Spinal cord (tissue), 9 donors: ENCODE measurements at regions not wholly inside any gene's neighbourhood (a gene's known extent, or its start where the extent isn't known, plus 50 kb on each side); places are given as distances from the start of the nearest gene placed in this dataset.
A peak's percentile ranks its signal among the peaks of the same experiment; 100 is the strongest.

Experiments
- DNase-seq, 6 donors: peaks; one replicate each; pipeline versions ENCODE4 v3.0.0 to v3.0.0-alpha.2; 2013 to 2015; ENCODE audit warnings: low spot score in 6 of 6, low read depth in 4 of 6
- H3K27ac ChIP-seq: one replicate; pipeline ENCODE4 v1.5.1; 2013; ENCODE audit warnings: low read depth, low read length, control low read depth
- H3K27me3 ChIP-seq: one replicate; pipeline ENCODE4 v1.6.1; 2013; ENCODE audit warnings: low read length; ENCODE audit not compliant: control insufficient read depth, insufficient read depth
- H3K36me3 ChIP-seq: one replicate; pipeline ENCODE4 v1.6.1; 2013; ENCODE audit warnings: low read length; ENCODE audit not compliant: control insufficient read depth, insufficient read depth
- H3K4me1 ChIP-seq: one replicate; pipeline ENCODE4 v1.6.1; 2013; ENCODE audit warnings: low read length; ENCODE audit not compliant: control insufficient read depth, insufficient read depth
- H3K4me3 ChIP-seq: one replicate; pipeline ENCODE4 v1.5.1; 2013; ENCODE audit warnings: low read depth, low read length, control low read depth
- H3K9me3 ChIP-seq: one replicate; pipeline ENCODE4 v1.6.1; 2013; ENCODE audit warnings: low read length; ENCODE audit not compliant: control insufficient read depth, insufficient read depth
- WGBS: methylation state at CpG from one replicate; pipeline ENCODE4 v1.1.5; 2013; ENCODE audit warnings: missing lambda C conversion rate; ENCODE audit not compliant: insufficient coverage; 5-methylcytosine and 5-hydroxymethylcytosine counted together
- donor health status: healthy.

DNA sequence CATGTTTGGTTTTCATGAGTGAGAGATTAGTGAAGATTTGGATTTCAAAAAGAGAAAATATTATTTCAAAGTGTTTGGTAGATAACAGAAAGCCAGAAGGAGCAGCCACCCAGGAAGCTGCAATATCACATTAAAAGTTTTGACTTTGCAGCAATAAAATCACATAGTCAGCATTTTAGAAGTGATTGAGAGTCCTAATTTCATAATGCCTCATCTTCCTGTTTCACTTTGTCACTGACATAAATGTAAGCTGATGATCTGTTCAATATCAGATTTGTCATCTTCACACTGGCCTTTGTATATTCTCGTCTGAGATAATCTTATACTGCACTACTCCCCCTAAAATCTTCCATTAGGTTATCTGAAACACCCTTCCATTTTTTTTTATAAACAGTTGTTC, 690.5 kb downstream of the ADCYAP1 start:
- no peak for DNase-seq
- Histone ChIP-seq H3K27ac (no peak overlapping the region), H3K9me3 (no peaks in the 10 kb centered on the region), H3K36me3 (no peaks in the 10 kb centered on the region), H3K4me1 (no peaks in the 10 kb centered on the region), H3K27me3 (no peaks in the 10 kb centered on the region), H3K4me3 (no peak overlapping the region)
- WGBS: no CpG with 5 or more reads among the region's 1 CpG

DNA sequence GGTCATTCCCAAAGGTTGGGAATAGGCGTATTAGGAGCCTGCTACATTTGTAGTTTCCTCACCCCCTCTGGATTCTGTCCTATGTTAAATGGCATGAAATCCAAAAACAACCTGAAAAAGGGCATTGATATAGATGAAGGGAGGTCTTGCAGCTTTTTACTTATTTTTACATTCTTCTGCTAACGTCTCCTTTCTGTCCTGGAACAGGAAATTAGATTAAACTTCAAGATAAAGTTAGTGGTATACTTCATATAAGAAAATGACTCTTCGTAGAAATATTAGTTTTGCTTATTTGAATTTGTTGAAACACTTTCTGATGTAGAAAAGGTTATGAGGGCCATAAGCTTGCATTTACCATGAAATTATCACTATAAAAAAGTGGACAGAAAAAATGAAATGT, 694.5 kb downstream of the ADCYAP1 start:
- no peak for DNase-seq
- no peaks in the 10 kb centered on the region for H3K36me3 ChIP-seq
- H3K9me3 ChIP-seq: no peaks in the 10 kb centered on the region
- H3K4me3 ChIP-seq: no peak overlapping the region
- no peaks in the 10 kb centered on the region for H3K27me3 ChIP-seq
- H3K27ac ChIP-seq: no peak overlapping the region
- WGBS: no CpG with 5 or more reads among the region's 3 CpGs
- H3K4me1 ChIP-seq: no peaks in the 10 kb centered on the region

DNA sequence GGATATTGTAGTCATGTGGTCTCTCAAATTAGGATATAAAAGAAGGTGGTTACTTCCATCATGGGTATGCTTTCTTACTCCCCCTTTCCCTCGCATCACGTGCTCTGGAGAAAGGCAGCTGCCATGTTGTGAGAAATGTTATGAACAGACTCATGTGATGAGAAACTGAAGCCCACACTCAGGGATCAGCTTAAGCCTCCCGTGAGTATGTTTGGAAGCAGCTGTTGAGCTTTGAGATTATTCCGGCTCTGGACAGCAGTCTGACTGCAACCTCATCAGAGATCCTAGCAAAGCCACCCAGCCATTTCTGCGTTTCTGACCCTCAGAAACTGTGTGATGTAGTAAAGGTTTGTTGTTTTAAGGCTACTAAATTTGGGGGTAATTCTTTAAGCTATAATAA, 700.1 kb downstream of the ADCYAP1 start:
- DNase-seq: no peak
- no CpG with 5 or more reads among the region's 5 CpGs for WGBS
- no peaks in the 10 kb centered on the region for H3K9me3 ChIP-seq
- H3K36me3 ChIP-seq: no peaks in the 10 kb centered on the region
- no peaks in the 10 kb centered on the region for H3K4me1 ChIP-seq
- no peaks in the 10 kb centered on the region for H3K27me3 ChIP-seq
- no peak overlapping the region for H3K27ac ChIP-seq
- H3K4me3 ChIP-seq: no peak overlapping the region

DNA sequence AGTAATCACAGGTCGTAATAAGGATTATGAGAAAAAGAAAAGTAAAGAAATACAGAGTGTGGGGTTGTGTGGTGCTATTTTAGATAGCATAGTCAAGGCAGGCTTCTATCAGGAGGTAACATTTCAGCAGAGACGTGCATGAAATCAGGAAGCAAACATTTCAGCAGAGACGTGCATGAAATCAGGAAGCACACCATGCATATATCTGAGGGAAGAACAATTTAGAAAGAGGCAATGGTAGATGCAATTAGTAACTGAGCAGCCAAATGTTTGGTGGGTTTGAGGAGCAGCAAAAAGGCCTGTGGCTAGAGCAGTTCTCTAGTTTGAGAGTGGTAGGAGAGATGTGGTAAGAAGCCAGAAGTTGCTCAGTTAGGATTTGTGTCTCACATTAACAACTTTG, 713.7 kb downstream of the ADCYAP1 start:
- DNase-seq: no peak
- Histone ChIP-seq H3K4me3 (no peak overlapping the region), H3K4me1 (no peaks in the 10 kb centered on the region), H3K27me3 (no peaks in the 10 kb centered on the region), H3K9me3 (no peaks in the 10 kb centered on the region), H3K36me3 (no peaks in the 10 kb centered on the region), H3K27ac (no peak overlapping the region)
- 79% methylated on average over 2 of the region's 3 CpGs for WGBS

DNA sequence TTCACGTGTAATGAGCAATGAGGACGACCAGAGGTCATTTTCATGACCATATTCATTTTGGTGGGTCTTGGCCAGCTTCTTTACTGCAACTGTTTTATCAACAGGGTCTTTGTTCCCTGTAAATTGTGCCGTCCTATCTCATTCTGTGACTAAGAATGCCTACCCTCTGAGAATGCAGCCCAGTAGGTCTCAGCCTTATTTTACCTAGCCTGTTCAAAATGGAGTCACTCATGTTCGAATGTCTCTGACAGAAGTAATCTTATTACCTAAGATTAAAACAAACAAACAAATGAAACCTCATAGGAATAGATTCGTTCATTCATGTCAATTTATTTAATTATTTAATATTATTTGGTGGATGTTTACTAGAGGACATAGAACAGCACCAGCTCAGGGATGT, 714.8 kb downstream of the ADCYAP1 start:
- H3K9me3 ChIP-seq: no peaks in the 10 kb centered on the region
- 43% methylated on average over 3 of the region's 5 CpGs for WGBS
- H3K27me3 ChIP-seq: no peaks in the 10 kb centered on the region
- DNase-seq: no peak
- H3K36me3 ChIP-seq: no peaks in the 10 kb centered on the region
- no peak overlapping the region for H3K4me3 ChIP-seq
- H3K27ac ChIP-seq: no peak overlapping the region
- H3K4me1 ChIP-seq: no peaks in the 10 kb centered on the region

DNA sequence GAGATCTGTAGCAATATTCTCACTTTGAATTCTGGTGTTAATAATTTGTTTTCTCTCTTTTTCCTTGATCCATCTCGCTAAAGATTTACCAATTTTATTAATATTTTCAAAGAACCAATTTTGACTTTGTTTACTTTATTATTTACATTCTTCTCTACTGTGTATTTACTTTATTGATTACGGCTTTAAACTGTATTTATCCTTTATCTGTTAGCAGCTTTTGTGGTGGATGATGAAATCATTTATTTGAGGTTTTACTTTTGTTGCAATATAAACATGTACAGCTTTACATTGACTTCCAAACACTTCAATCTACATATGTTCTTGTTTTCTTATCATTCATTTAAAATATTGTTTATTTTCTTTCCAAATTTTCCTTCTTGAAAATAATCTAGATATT, 719.9 kb downstream of the ADCYAP1 start:
- H3K4me1 ChIP-seq: no peaks in the 10 kb centered on the region
- H3K36me3 ChIP-seq: no peaks in the 10 kb centered on the region
- no peaks in the 10 kb centered on the region for H3K27me3 ChIP-seq
- H3K9me3 ChIP-seq: no peaks in the 10 kb centered on the region
- no CpG with 5 or more reads among the region's 2 CpGs for WGBS
- DNase-seq: no peak
- no peak overlapping the region for H3K4me3 ChIP-seq
- H3K27ac ChIP-seq: no peak overlapping the region

DNA sequence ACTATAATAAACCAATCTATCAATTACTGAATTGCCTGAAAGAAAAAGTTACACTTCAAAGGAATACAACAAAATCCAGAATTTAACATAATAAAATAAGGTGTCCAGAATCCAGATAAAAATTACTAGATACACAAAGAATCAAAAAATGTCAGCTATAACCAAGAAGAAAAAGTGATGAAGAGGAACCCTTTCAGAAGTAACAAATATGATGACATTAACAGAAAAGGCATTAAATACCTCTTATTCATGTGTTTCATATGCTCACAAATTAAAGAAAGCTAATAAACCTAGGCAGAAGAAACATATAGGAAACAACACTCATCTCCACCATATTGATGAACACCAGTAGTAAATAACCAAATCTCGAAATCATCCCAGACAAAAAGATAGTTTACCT, 722.8 kb downstream of the ADCYAP1 start:
- Histone ChIP-seq H3K9me3 (peaks cover 2% of the 10 kb centered on the region), H3K4me1 (no peaks in the 10 kb centered on the region), H3K4me3 (no peak overlapping the region), H3K27me3 (no peaks in the 10 kb centered on the region), H3K36me3 (no peaks in the 10 kb centered on the region), H3K27ac (no peak overlapping the region)
- WGBS: no CpG with 5 or more reads among the region's 1 CpG
- DNase-seq: no peak

DNA sequence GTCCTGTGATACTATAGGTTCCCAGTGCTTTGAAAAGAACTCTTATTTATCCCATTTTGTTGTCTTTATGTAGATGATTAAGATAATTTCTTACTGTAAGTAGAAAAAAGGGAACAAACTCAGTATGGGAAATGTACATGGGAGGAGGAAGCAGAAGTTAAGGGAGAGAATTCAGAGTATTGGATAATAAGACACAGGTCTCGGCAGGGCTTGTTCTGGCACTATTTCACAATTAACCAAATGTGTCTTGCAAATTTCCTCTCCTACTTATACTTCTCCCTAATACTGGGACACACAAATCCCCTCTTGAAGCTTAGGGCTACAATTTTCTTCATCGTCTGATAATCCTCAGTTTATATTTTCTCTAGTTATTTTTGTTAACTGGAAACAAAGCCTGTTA, 744.0 kb downstream of the ADCYAP1 start:
- DNase-seq: no peak
- H3K27ac ChIP-seq: no peak overlapping the region
- no peak overlapping the region for H3K4me3 ChIP-seq
- WGBS: no CpG with 5 or more reads among the region's 2 CpGs
- H3K9me3 ChIP-seq: no peaks in the 10 kb centered on the region
- no peaks in the 10 kb centered on the region for H3K27me3 ChIP-seq
- no peaks in the 10 kb centered on the region for H3K4me1 ChIP-seq
- H3K36me3 ChIP-seq: no peaks in the 10 kb centered on the region

DNA sequence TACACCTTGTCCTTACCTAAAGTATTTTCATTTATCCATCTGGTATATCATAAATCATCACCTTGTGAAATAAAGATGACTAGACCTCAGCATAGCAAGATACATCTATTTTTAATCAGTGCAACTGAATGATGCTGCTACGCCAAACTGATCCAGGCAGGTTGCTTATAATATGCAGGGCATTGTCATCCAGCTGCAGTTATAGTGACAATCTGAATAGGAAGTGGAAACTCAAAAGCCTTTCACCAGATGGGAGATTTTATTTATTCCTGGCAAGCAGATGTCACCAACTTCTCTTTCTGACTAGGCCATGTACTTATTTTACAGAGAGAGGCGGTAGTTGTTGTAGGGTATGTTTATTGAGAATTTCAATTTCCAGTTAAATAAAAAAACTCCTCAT, 747.3 kb downstream of the ADCYAP1 start:
- WGBS: 40% methylated on average over 1 of the region's 2 CpGs
- no peaks in the 10 kb centered on the region for H3K4me1 ChIP-seq
- DNase-seq: peak in 1 of 6 donors; percentile 74
- no peaks in the 10 kb centered on the region for H3K9me3 ChIP-seq
- H3K27me3 ChIP-seq: no peaks in the 10 kb centered on the region
- no peaks in the 10 kb centered on the region for H3K36me3 ChIP-seq
- no peak overlapping the region for H3K4me3 ChIP-seq
- no peak overlapping the region for H3K27ac ChIP-seq

DNA sequence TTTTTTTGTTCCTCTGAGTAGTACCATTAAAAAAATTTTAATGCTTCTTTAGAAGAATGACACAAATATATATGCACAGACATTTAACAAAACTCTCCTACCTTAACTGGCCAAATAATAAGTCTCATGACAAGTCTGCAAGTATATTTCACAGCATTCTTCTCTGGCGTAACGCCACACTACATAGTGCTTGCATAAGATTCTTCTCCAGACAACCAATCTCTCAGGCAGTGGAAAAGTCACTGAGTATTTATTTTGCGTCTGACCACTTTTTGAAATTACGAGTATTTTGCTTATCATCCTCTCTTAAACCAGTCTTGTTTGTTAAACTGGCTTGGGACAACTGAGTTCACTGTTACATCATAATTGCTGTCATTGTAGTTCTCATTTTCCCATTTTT, 749.2 kb downstream of the ADCYAP1 start:
- H3K4me1 ChIP-seq: no peaks in the 10 kb centered on the region
- H3K4me3 ChIP-seq: no peak overlapping the region
- DNase-seq: no peak
- no peaks in the 10 kb centered on the region for H3K36me3 ChIP-seq
- 85% methylated on average over 2 of the region's 4 CpGs for WGBS
- no peaks in the 10 kb centered on the region for H3K9me3 ChIP-seq
- no peak overlapping the region for H3K27ac ChIP-seq
- no peaks in the 10 kb centered on the region for H3K27me3 ChIP-seq
